ENCODE measurements at regions not wholly inside any gene's neighbourhood (a gene's known extent, or its start where the extent isn't known, plus 50 kb on each side); places are given as distances from the start of the nearest gene placed in this dataset.
"Not testable (repeated sequence)": the region's sequence is repeated elsewhere in the genome, so short reads cannot be mapped to it uniquely, and the experiment has no call there.

DNA sequence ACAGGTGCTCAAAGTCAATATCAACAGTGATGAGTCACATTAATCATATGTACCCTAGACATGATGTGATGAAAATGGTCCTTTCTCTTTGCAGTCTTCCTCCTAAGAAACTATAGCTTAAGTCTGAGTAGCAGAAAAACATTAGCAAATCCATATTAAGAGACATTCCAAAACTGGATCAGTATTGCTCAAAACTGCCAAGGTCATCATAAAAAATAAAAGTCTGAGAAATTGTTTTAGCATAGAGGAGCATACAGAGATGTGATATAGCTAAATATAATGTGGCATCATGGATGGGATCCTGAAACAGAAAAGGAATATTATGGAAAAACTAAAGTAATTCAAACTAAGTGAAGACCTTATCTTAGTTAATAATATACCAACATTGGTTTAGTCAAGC, 1316.1 kb downstream of the SUCLG1 start:
- DNase-seq (ENCODE audit: low spot score): no peak

- no peak for DNase-seq (ENCODE audit: low spot score)
Measured at GRCh38 chr2:83115606-83116005, 1343.5 kb downstream of the SUCLG1 start.

- DNase-seq (ENCODE audit: low spot score): no peak
Measured at GRCh38 chr2:83115155-83115554, 1343.9 kb downstream of the SUCLG1 start.

DNA sequence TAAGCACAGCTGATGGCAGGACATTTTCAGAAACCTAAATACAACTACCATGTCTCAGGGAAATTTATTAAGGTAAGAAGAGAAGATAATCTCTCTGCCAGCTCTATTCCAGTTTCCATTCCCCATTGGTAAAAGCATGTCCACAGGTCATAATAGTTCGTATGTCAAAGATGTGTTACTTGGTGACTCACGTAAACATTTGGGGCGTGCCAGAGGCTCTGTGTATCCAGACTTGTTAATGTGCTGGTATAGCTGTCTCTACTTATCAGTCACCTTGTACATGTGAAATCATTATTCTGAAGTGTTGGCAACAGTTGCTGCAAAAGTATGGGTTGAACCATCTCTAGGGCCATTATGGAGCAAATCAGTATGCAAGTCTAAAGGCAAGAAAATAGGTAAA, 1345.1 kb downstream of the SUCLG1 start:
- DNase-seq (ENCODE audit: low spot score): no peak

- no peak for DNase-seq (ENCODE audit: low spot score)
Measured at GRCh38 chr2:83112858-83113257, 1346.2 kb downstream of the SUCLG1 start.

DNA sequence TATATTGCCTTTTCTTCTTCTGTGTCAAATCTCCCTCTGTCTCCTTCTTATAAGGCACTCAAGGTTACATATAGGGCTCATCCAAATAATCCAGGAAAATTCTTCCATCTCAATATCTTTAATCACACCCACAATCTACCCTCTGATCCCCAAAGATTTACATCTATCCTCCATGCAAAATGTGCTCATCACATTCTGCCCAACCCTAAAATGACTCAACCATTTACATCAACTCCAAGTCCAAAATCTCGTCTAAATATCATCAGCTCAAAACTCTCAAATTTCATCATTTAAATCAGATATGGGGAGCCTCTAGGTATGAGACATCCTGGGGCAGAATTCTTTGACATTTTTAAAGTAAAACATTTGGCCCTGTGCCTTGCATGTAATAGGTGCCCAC, 1349.8 kb downstream of the SUCLG1 start:
- DNase-seq (ENCODE audit: low spot score): no peak

GRCh38 chr2:83106853-83107252, 1352.2 kb downstream of the SUCLG1 start:
- no peak for DNase-seq (ENCODE audit: low spot score)

DNA sequence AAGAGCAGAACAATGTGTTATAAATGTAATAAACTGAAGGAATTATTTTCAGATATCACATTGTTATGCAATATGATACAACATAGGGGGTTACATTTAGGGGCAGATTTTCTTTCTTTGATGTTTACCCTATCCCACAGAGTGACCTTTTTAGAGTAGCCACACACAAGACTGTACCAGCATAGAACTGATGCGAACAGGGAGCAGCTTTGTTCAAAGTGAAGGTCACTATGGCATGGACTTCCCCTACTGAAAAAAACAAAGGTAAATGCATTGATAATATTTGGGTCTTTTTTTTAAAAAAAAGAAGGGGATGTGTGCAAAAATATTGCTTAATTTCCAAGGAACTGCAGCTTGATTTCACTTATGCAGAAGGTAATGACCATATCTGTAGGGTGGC, 1354.9 kb downstream of the SUCLG1 start:
- DNase-seq (ENCODE audit: low spot score): no peak

DNA sequence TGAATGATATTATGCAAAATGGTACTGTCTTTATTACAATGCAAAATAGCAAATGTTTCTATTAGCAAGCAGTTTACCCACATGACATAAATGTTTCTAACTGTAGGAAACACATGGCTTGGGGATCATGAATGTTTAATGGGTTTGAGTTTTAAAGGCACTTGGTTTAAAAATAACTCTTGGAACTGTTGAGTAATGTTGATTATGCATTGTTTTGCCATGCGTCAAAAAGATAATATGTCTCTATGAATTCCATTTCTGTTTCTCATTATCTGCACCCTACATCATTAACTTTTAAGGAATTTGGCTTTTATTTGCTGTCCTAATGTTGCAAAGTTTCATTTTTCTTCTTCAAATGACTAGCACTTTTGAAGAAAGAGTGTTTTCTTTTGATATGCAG, 1355.5 kb downstream of the SUCLG1 start:
- no peak for DNase-seq (ENCODE audit: low spot score)

- not testable (repeated sequence) for DNase-seq (ENCODE audit: low spot score)
Measured at GRCh38 chr2:83089051-83089450, 1370.0 kb downstream of the SUCLG1 start.

DNA sequence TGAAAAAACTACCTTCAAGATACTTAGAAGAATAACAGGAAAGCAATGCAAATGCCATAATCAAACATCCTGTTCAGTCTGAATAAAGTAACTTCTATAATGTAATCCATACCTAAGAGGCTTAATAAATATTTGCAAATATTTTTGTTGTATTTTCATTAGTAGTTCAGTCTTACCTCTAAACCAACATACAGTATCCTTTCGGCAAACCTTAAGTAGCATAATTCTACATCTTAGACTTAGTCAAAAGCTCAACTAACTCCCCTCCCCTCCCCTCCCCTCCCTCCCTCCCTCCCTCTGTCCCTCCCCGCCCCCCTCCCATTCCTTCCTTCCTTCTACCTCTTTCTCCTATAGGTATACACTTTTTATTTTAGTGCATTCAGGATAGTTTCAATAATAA, 1373.2 kb downstream of the SUCLG1 start:
- no peak for DNase-seq (ENCODE audit: low spot score)

GRCh38 chr2:83081826-83082690, 1377.0 kb downstream of the SUCLG1 start:
- DNase-seq (ENCODE audit: low spot score): no peak

GRCh38 chr2:83079007-83079406, 1380.1 kb downstream of the SUCLG1 start:
- no peak for DNase-seq (ENCODE audit: low spot score)

DNA sequence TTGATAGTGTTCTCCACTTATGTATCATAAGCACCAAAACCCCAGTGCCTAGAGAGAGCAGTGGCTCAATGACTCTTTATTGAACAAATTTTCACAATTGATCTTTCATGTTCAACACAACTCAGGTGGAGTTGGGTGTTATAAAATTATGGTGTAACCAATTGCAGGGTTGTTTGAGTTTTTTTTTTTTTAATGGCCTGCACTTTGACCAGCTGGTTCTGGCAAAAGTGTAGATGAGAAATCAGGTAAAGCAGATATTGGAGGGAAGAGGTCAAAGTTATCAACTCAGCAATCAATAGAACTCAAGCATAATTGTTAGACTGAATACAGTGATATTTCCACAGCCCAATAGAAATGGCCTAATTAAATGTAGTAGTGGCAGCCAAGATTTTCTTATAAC, 1386.3 kb downstream of the SUCLG1 start:
- no peak for DNase-seq (ENCODE audit: low spot score)

DNA sequence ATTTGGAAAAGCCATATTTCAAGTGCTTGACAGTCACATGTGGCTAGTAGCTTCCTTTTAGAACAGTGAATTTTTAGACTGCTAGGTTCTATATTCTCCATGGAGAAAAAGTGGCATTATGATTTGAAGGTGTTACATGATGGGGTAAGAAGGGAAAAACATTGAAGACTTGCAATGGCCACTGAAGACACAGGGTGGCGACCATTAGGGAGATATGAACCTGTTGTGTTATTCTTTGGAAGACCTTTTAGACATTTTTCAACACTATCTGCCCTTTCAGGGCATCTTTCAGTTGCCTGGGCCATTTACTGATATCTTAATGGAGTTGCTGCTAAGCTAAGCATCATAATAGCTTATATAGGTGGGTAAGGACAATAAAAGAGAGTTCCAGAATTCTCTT, 1387.2 kb downstream of the SUCLG1 start:
- no peak for DNase-seq (ENCODE audit: low spot score)

GRCh38 chr2:83071352-83071751, 1387.7 kb downstream of the SUCLG1 start:
- DNase-seq (ENCODE audit: low spot score): no peak

DNA sequence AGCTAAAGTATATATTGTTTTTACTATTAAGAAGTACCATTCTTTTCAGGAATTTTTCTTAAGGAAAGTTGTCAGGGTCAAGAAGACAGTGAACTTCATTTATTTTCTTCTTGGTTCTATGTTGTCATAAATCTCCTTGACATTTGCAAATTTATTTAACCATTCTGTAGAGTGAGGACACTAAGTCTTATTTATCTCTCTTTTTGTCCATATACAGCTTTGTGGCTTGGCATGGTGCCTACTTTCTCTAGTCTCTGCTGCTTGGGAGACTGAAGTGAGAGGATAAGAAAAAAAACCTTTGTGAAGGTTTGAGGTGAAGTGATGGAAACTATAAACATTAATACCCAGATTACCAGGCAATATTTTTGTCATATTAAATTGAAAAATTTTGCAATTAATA, 1389.4 kb downstream of the SUCLG1 start:
- no peak for DNase-seq (ENCODE audit: low spot score)

DNA sequence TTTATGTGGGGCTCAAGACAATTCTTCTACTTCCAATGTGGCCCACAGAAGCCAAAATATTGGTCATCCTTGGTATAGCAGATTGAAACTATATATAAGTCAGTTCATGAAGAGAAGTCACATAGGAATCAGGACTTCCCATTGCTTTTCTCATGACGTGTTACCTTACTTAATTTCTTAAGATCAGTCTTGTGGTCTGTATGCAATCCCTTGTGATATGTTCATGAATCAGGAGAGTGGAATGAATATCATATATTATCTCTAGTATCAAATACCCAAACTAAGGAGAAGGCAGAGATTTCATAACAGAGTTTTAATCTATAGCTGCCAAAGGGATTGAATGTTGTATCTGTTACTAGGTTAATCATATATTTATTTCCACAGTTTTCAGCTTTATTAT, 1390.4 kb downstream of the SUCLG1 start:
- no peak for DNase-seq (ENCODE audit: low spot score)

GRCh38 chr2:83067947-83068346, 1391.1 kb downstream of the SUCLG1 start:
- DNase-seq (ENCODE audit: low spot score): no peak

GRCh38 chr2:83063933-83064332, 1395.1 kb downstream of the SUCLG1 start:
- no peak for DNase-seq (ENCODE audit: low spot score)

DNA sequence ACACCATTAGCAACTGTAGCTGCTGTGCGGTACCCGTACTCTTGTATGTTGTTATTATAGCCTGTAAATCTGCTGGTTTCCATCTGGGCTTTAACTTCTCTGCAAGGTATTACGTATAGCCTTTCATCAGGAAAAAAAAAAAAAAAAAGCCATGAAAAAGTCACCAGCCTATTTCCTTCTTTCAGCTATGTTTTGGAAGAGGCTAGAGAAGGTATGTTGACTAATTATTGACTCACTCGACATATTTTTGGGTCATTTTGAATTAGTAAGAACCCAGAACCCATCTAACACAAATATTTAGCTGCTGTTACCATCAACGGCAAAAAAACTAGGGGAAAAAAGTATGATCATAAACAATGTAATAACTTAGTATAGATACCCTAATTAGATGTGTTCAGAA, 1395.6 kb downstream of the SUCLG1 start:
- no peak for DNase-seq (ENCODE audit: low spot score)

GRCh38 chr2:83058683-83059082, 1400.4 kb downstream of the SUCLG1 start:
- DNase-seq (ENCODE audit: low spot score): no peak

GRCh38 chr2:83055376-83056010, 1403.6 kb downstream of the SUCLG1 start:
- DNase-seq (ENCODE audit: low spot score): no peak

DNA sequence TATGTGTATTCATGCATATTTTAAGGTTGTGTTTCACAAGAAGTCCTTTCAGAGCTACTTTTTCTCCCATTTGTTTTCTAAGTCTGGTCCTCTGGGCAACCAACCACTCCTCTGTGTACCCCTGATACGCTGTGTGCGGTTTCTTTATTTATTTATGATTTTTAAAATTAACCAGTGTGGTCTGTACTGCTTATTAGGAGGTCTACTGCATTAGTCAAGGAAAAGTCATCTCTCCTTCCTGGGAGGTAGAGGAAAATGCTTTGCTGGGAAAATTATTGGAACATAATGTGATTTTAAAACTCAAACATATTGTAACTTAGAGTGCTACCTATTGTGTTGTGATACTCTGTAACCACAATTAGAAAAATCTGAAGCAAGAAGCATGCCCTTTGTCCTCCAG, 1404.3 kb downstream of the SUCLG1 start:
- DNase-seq (ENCODE audit: low spot score): no peak
